NCI-H1092 (cell line): ENCODE measurements at regions not wholly inside any gene's neighbourhood (a gene's known extent, or its start where the extent isn't known, plus 50 kb on each side); places are given as distances from the start of the nearest gene placed in this dataset.

ENCODE experiments used
- DNase-seq: peaks from one replicate; lab custom pipeline; 2025; lab: John Stamatoyannopoulos, UW

DNA sequence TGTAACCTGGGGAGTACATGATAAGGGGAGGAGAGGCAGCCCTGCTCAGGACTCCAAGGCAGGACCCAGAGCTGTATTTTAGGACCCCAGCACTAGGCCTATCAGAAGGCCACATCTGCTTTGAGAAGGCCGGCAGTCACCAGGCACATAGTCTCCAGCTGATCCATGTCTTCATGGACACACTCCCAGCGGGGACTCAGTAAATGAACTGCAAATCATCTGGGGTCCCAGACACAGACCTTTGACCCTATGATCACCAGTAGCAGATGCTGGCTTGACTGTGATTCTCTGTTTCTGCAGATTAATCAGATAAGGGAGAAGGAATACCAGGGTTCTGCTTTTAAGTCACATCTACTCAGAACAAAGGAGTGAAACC is 341.4 kb upstream of the PODXL start:
- DNase-seq: no peak

DNA sequence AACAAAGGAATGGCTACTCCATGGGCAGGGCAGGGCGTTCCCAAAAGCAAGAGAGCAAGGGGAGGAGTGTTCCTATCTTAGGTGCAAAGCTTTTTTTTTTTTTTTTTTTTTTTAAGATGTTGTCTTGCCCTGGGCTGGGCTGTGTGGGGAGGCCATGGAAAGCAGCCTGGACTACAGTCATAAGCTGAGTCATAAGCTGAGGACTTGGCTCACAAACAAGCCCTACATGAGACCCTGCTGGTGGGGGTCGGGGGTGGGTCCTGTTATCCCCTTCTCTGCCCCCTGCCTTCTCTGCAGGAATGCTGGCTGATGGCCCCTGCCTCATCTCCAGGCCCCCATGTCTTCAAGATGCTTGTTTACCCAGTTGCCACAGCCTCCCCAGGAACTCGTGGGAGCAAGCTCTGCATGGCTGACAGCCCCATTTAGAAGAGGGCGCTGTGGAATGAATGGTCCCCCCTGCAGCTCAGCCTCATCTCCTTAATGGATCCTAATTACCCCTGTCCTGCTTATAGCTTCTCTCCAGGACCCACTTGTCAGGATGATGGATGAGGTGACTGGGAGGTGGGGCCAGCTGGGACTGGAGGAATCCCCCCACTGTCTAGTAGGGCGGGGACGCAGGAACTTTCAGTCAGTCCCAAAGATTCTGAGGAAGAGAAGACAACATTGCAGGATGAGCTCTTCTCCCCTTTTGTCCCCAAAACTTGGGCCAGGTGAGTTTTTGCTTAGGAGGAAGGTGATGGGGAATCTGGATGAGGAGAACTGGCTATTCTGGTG is 340.8 kb upstream of the PODXL start:
- DNase-seq: no peak

DNA sequence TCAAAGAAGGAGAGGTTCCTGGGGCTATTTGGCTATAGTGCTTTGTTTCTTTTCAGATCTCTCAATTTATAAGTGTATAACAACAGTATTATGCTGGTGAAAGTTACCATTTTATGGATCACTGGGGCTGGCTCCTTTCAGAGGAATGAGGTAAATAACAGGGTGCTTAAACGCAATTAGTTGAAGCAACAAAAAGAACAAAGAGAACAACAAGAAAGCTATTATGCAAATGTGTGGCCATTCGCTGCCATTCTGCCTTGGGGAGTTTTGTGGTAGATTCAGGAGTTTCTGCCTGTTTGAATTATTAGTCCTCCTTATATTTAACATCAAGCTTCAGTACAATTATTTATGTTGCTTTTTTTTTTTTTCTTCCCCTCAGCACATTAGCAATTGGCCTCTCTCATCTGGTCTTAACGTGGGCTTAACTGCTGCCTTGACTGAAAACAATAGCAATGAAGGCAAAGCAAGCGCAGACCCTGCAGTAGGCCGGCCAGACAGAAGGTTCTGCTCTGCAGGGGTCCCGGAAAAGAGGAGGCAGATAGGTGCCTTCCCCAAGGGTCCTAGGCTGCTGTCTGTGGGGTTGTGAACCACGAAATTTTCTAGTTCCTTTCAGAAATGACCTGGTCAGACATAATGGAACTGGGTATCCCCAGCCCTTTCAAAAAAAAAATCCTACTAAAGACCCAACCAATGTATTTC is 339.9 kb upstream of the PODXL start:
- no peak for DNase-seq

DNA sequence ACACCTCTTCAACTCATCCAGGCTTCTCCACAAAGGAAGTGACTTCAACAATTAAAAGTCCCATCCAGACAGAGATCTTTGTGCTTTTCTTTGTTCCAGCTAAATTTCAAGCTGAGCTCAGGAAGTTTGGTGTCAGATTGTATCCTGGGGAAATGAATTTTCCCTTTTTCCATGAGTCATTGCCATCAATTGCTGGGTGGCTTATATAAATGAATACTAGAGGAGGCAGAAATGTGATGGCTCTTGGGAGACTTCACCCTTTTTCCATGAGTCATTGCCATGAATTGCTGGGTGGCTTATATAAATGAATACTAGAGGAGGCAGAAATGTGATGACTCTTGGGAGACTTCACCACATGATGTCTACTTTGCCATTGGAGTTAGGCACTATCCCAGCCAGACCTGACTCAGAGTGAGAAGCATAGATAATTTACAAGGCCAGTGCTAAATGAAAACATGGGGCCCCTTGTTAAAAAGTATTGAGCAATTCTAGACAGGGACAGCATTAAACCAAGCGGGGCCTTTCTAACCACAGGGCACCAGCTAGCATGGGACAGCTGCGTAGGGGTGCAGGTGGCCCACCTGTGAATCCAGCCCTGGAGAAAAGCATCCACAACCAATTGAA is 339.2 kb upstream of the PODXL start:
- DNase-seq: no peak

DNA sequence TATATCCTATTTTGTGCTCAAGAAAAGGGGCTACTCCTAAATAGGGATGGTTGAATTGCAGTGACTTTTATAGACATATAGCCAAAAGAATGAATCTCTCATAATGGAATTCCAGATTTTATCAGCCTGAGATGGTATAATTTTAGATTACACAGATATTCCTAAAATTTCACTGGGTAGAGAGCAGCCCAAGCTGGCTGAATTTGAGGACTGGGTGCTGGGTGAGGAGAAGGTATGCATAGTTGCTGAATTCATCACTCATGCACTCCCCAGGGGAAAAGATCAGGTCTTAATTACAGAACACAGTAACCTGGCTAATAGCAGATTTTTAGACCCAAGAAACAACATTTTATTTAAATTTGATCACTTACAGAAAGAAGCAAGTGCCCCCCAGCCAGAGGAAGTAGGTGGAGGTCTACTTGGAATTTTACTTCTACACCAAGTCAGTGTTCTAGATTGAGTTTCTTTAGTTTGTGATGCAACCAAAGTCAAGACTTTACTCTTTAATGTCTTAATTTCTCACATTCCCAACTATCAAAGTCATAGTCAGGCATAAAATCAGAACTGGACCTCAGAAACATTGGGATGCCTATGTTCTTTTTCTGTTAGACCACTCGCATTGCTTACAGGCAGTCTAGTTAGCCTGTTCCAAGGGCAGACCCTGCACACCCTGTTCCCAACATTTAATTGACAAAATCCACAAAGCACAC is 337.4 kb upstream of the PODXL start:
- no peak for DNase-seq

DNA sequence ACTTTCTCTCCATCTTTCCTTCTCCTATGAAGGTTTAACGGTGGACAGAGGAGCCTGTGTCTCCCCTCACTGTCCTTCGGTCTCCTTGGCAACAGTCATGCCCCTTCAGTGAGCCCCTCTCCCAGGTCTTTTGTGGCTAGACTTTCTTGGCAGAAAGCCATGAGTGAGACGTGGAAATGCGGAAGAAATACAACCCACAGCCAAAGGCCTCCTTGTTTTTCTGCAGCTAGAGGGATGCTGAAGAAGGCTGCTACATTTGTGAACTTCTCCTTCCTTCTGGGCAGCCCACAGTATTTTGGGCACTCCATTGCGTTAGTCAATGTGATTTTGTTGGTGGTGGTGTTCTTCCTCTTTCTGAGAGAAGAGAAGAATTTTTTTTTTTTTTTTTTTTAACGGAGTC is 333.7 kb upstream of the PODXL start:
- DNase-seq: peak; percentile 28

DNA sequence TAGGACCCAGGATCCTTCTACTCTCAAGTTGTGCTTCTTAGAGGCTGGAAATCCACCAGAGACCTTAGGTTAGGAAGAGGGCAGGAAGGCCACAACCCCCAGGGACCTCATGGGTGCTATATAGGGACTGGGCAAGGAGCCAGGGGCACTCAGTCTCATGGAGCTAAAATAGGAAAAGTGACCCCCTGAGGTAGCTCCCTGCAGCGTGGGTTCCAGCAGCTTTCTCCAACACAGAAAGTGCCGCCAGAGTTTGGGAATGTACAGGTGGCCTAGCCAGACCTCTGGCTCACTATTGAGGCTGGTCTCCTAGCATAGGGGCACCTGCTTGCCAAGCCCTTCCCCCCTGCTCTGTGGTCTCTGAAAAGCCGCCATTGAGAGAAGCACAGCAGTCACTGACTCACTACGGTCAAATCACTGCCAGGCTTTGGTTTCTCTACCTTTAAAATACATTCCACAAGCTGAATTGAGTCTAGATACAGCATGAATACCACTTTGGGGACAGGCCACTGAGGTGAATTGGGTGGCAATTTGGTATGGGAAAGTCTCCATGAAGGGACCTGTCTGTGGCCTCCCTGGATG is 333.2 kb upstream of the PODXL start:
- no peak for DNase-seq

DNA sequence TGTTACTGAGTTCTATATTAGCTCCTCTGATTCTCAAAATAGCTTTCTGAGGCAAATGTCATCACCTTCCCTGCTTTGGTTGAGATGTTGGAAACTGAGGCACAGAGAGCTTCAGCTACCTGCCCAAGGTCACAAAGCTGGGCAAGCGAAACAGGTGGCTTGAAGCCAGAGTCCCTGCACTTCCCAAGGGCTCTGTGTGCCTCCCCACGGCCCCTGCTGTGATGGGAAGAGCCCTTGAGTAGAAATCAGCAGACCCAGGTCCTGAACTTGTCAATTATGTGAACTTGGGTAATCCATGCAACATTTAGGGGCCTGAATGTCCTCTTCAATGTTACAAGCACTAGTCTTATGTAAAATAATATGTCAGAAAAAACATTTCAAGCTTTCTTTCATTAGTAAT is 327.3 kb upstream of the PODXL start:
- no peak for DNase-seq

DNA sequence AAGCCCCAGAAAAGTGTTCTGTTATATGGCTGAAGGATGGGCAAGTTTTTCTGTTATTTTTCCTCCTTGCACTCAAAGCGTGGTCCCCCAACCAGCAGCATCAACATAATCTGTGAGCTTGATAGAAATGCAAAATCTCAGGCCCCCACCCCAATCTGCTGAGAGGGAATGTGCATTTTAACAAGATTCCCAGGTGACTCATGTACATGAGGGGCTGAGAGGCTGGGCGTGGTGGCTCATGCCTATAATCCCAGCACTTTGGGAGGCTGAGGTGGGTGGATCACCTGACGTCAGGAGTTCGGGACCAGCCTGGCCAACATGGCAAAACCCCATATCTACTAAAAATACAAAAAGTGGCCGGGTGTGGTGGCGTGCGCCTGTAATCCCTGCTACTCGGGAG is 326.8 kb upstream of the PODXL start:
- DNase-seq: no peak

DNA sequence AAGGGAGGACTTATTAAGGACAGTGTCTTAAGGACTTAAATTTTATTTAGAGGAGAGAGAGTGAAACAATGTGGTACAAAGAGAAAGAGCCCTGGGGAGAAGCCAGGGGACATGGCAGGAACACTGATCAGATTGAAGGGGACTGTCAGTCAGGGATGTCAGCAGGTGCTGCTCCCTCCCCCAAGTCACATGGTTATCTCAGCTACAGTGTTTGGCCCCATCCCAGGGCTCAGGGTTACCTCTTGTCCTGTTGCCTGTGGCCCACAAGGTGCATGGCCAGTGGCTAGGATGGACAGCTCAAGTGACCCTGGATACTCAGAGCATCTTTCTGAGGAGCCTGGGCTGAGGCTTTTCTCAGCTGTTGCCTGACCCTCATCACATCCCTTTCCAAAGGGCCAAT is 325.9 kb upstream of the PODXL start:
- no peak for DNase-seq

DNA sequence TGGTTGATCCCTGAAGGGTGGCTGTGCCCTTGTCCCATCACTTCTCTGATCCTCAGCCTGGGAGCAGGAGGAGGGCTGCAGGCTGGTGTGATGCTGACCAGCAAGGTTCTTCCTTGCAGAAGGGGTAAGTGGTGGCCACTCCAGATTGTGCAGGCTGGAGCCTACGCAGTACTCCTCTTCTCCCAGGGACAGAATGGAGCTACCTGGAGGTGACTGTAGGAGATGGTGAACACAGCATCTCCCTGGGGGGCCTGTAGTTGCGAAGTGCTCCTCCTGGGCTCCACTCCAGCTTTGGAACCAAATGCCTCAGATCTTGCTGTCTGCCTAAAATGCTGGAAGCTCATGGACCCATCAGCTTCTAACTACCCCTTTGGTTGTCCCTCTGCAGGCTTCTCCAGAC is 323.6 kb upstream of the PODXL start:
- DNase-seq: no peak

DNA sequence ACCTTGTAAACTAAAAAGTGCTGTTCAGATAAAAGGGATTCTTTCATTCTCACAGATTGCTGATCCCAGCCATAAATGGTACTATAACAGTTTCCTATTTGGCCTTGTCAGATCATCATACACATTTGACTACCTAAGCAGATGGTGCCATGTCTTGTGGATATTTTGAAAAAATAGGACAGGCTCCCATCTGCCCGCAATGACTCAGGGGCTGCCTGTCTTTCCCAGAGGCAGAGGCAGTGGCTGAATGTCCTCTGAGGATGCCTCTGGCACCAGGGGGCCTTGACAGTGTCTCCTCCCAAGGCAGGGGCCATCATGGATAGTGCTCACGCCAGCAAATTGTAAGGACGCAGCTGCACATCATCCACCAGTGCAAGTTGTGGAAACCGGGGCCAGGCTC is 323.0 kb upstream of the PODXL start:
- no peak for DNase-seq

DNA sequence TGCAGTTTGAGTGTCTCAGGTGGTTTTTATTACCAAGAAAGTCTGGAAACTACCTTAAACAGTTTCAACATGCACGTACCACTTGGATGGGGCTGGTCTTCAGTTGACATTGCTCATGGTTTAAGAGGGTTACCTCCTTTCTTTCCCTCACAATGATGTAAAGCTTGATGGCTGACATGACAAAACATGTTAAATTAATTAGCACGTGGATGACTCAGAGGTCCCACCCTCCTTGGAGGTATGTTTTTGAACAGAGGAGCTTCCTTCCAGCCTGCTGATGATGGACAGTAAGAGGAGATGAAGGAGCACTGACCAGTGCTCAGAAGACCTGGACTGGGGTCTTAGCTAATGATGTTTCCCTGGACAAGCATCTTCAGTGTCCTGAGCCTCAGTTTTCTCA is 322.3 kb upstream of the PODXL start:
- DNase-seq: no peak

DNA sequence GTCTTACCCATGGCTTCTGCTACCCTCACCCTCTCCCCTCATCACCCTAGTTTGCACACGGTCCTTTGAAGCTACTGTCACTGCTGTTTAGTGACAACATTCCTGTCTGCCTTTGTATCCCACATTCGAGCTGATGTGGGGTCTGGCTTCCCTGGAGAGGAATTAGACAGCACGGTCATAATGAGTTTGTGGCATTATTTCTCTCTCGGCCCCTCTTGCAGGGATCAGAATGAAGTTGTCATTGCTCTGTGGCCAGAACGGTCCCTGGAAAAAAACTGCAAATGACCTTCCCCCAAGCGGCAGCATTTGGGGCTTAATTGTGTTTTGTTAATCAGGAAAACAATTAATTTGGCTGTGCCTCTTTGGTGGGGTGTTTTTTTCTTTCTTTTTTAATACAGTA is 317.2 kb upstream of the PODXL start:
- no peak for DNase-seq

DNA sequence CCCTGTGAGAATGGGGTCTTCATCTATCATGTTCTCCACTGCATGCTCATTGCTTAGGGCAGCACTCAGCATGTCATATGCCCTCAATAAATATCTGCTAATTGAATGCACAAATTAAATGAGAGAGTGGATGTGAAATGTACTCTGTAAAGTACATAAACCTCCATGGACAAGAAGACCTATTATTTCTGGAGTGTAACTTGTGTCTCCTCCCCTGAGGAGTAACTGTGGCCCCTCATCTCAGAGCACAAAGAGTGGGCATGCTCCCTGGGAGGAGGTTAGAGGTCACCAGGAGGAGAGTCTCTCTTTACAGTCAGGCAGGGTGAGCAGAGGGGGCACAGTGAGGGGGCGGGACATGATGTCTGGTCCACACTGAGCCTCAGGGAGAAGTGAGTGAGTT is 313.6 kb upstream of the PODXL start:
- DNase-seq: no peak

DNA sequence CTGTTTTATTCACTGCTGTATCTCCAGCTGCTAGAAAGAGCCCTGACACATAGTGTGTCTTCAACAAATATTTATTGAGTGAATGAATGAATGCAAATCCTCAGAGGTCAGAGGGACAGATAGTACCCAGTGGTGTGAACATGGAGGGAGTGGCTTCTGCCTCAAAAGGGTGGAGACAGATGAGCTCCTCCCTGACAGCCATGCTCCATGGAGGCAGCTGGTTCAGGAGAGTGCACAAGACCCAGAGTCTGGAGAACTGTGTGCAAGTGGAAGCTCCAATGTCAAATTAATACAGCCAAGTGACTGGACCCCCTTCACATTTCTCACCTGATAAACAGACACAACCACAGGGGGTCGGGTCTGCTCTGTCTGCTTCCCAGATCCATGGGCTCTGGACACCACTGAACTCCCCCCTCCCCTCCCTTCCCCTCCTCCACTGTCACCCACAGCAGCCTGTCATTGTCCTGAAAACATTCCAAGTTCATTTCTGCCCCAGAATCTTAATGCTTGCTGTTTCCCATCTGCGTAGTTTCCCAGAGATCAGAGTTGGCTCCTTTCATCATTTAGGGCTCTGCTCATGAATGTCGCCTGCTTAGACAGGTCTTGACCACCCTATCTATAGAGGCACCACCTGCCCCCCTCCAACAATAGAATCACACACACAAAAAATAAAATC is 312.9 kb upstream of the PODXL start:
- no peak for DNase-seq

DNA sequence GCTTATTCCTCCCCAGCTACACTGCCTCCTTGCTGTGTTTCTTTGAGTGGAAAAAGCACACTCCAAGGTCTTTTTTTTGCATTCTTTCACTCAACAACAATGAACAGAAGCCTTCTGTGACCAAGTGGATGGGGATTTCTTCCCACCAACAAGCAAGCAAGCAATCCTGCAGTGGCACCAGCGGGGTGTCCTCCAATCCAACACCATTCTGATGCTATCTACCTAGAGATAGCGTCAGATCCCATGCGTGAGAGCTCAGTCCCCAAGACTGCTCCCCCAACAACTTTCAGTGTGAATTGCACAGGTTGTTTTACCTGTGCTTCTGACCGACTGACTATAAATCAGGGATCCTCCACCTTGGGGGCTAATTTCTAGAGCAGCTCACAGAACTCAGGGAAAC is 311.0 kb upstream of the PODXL start:
- DNase-seq: no peak

DNA sequence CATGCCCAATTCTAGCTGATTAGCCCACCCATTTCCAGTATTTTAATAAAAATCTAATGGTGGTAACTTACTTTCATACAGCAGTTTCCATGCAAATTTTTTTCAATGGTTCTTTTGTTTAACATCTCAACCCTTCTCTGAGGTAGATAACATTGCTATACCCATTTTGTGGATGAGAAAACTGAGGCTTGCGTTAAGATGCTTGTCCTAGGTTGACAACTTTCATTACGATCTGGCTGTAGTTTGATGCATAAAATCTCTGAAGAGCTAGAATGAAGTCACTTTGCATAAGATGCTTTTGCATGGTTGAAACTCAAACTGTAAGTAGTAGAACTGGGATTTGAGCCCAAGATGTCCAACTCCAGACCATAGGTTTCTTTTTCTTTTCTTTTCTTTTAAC is 309.5 kb upstream of the PODXL start:
- no peak for DNase-seq

DNA sequence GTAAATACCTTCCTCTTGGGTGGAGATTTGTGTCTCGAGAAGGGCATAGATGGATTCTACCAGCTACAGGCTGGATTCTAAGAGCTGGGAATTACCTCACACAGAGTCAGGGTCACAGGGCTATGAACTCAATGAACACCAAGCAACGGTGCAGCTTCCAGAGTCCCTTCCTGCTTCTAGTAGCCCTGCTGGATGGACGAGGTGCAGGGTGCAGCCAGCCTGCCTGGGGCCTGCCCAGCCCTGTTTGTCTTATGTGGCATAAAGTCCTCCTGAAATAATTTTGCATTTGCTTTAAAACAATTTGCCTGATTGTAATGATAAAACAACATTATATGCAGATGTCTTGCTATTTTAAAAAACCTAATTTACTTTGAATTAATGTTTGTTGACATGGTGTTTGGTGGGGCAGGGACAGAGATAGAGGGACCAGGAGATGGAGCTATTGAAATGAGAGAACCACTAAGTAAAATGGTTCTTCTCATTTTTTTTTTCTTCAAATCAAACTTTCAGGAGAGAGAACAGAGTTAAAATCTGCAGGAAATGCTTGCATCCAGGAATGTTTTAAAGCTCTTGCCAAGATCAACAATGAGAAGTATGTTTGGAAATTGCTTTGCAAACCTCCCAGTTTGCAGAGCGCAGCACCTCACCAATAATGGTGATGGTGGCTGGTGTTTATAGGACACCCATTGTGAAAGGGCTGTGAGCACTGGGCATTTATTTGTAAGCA is 305.4 kb upstream of the PODXL start:
- DNase-seq: no peak

DNA sequence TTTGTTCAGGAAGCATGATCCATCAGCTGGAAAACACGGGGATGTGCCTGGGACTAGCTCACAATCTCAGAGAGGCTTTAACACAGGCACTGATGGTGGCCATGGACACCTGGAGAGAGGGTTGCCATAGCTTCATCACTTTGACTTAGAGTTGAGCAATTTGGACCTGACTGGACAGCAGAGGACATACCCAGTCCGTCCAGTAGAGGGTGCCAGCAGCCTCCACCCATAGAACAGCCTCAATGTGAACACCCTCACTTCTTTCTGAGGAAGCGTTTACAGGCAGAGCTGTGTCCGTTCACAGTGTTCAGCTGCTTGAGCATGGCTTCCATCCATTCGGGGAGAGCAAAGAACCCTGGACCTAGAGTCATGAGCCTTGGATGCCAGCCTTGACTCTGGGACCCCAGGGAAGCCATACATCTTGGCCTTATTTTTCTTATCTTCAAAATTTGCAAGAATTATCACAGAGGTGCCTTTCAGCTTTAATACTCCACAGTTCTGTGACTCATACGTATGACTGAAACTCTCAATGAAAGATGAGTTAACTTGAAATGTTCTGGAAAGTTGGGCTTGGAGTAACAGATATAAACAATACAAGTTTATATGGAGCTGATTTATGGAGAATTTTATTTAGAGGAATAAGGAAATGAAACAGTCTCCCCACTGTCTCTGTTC is 302.9 kb upstream of the PODXL start:
- DNase-seq: peak; percentile 55

DNA sequence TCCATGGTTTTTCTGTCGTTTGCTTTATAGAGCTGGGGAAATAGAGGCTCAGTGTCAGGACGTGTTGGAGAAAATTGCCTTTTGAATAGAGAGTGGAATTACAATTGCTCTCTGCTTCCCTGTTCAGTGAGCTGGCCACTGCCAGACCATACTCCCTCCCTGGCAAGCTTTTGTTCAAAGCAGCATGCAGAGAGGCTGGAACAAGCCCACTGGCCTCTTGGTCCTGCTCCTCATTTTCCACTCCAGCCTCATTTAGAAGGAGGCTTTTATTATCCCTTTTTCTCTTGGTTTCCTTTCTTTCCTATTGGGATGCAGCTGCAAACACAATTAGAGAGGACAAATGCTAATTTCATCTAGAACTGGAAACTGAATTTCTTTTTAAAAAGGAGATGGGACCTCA is 302.2 kb upstream of the PODXL start:
- no peak for DNase-seq
